H1 (cell line): ENCODE measurements at regions not wholly inside any gene's neighbourhood (a gene's known extent, or its start where the extent isn't known, plus 50 kb on each side); places are given as distances from the start of the nearest gene placed in this dataset.

ENCODE experiments used
- CTCF ChIP-seq, 3 experiments: IDR thresholded peaks; 1 replicate in 2 of 3; 2 replicates in 1 of 3; pipeline versions ENCODE4 v1.5.1 to v1.6.1; 2011; ENCODE audit warnings: low read length in 3 of 3, mild to moderate bottlenecking in 3 of 3, inconsistent platforms in 2 of 3, low read depth in 1 of 3, moderate library complexity in 1 of 3; ENCODE audit not compliant: insufficient read depth in 1 of 3; ENCODE audit errors: control extremely low read depth in 1 of 3
- JUND ChIP-seq: IDR thresholded peaks from 2 replicates; pipeline ENCODE4 v1.6.1; 2011; ENCODE audit warnings: mild to moderate bottlenecking, improper control_type of control experiment, low read length
- MAX ChIP-seq: IDR thresholded peaks from 2 replicates; pipeline ENCODE4 v1.6.1; 2012; ENCODE audit warnings: inconsistent platforms
- RBBP5 ChIP-seq: IDR thresholded peaks from 2 replicates; pipeline ENCODE4 v1.7.1; 2012; ENCODE audit warnings: low read depth, mild to moderate bottlenecking, inconsistent platforms, low read length, moderate library complexity, borderline replicate concordance
- SAP30 ChIP-seq: fragments of 300-600 bp; sonication (generic); IDR thresholded peaks from 2 replicates; pipeline ENCODE4 v1.7.1; 2012; ENCODE audit warnings: low read length, moderate library complexity, mild to moderate bottlenecking, inconsistent platforms; ENCODE audit not compliant: insufficient read depth, insufficient replicate concordance
- TAF1 ChIP-seq: IDR thresholded peaks from 2 replicates; pipeline ENCODE4 v1.6.1; 2011; ENCODE audit warnings: mild to moderate bottlenecking, low read depth, low read length

DNA sequence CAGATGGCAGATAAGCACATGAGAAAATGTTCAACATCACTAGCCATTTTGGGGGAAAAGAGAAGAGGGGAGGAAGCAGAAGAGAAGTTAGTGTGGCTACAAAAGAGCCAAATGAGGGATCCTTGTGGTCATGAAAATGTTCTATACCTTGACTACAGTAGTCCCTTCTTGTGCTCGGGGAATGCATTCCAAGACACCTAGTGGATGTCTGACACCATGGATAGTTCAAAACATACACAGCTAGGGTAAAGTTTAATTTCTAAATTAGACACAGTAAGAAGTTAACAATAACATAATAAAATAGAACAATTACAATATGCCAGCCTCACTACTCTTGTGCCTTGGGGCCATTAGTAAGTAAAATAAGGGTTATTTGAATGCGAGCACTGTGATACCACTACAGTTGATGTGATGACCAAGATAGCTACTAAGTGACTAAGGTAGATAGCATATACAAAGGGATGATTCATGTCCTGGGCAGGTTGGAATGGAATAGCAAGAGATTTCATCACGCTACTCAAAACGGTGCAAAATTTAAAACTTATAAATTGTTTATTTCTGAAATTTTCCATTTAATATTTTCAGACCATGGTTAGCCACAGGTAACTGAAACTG is 344.1 kb downstream of the NR2F1-AS1 start (continued):
- no peak for TF ChIP-seq TAF1
- TF ChIP-seq JUND = no peak
- TF ChIP-seq SAP30 = no peak
- TF ChIP-seq CTCF (IDR thresholded peaks at IDR 0.05; ENCODE audit: control extremely low read depth in 1 of 3, insufficient read depth in 1 of 3, low read depth in 1 of 3, low read length in 3 of 3) = no peak
- no peak for TF ChIP-seq RBBP5
- no peak for TF ChIP-seq MAX
